Hepatic stellate cell (primary cell): ENCODE measurements at regions not wholly inside any gene's neighbourhood (a gene's known extent, or its start where the extent isn't known, plus 50 kb on each side); places are given as distances from the start of the nearest gene placed in this dataset.

Experiments
- DNase-seq: peaks from one replicate; pipeline ENCODE4 v3.0.0; 2011; ENCODE audit warnings: low spot score

- no peak for DNase-seq
These were observed 1514.9 kb upstream of the PIK3C3 start for GRCh38 chr18:40440088-40440487.

GRCh38 chr18:40437517-40437916 lies 1517.5 kb upstream of the PIK3C3 start:
- no peak for DNase-seq

DNA sequence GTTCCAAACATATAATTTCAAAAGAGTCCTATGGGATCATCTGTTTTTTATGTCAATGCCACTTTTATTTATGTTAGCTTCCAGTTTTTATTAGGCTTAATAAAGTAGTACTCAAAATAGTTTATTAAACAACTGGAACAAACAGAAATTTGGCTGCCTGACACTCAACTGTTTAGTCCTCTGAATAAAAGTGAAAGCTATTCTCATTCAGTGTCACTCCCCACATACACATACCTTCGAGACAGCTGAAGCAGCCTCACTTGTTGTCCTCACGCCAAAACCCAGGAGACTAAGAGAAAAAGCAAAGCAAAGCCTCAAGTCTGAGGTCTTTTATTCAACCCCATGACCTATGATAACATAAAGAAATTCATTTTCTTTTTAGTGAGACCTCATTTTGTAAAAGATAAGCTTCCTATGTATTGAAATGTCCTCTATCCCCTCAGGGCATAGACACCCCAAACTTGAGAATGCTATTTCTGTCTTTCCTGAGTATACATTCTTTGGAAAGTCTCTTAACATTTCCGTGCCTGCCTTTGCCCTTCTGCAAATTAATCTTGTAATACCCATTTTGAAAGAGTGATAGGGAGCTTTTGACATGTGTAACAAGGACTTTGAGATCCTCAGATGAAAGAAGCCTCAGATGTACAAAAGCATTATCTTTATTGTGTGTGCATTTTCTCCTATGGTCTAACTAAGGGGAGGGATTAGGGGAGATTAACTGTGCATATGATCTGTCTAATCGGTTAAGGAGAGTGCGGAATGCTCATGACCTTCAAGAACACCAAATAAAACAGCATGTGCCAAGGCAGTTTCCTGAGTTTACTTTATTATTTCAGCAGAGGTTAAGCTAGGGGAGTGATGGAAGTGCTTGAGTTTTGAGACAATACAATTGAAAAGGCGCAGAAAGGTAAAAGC lies 1523.7 kb upstream of the PIK3C3 start:
- DNase-seq: no peak

GRCh38 chr18:40423291-40423690 lies 1531.7 kb upstream of the PIK3C3 start:
- no peak for DNase-seq

DNA sequence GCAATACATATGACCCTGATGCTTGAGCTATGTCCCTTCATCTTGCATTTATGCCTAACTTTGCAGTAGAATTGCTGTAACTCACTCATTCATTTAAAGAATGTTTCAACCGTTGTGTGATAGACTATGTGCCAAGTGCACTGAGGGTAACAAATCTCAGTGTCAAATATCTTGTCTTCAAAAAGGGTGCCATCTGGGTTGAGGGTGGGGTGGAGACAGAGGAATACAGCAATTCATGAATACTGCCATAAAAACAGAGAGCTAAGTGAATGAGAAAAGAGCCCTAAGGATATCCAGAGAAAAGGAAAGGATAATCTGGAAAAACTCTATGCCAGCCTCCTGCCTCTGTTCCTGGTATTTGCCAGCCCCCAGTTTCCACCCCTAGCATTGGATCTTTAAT lies 1534.4 kb upstream of the PIK3C3 start:
- no peak for DNase-seq

DNA sequence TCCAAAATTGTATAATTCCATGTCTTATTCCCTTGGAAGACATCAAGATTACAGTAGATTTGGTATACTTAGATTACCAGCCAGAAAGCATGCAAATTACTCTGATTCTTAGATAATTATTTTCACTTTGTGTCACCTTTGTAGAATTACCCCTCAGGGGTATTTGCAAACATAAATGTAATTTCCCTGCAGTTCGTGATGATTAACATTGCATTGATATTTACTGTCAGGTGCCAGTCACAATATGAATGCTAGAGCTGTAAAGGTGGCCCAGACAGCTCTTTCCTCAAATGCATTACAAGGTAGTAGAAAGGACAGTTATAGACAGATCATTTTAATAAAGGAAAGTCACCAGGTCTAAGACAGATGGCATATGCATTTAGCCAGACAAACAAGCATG lies 1537.5 kb upstream of the PIK3C3 start:
- no peak for DNase-seq

DNA sequence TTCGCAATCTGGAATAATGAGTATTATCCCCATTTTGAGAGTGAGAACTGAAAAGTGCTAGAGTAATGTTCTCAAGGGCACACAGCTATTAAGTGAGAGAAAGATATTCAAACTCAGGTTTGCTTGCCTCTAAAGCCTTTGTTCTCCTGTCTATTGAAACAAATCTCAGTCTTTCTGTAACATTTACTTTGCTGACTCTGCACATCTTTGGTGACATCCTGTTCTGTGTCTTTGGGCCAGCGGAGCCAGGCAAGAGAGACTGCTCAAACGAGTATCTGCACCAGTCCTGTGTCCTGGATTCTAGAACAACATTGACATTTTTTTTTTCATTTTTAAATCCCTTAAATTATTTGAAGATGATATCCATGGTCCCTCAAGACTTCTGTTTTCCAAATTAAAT lies 1539.2 kb upstream of the PIK3C3 start:
- no peak for DNase-seq

- DNase-seq: no peak
These were observed 1539.8 kb upstream of the PIK3C3 start for GRCh38 chr18:40415176-40415791.

DNA sequence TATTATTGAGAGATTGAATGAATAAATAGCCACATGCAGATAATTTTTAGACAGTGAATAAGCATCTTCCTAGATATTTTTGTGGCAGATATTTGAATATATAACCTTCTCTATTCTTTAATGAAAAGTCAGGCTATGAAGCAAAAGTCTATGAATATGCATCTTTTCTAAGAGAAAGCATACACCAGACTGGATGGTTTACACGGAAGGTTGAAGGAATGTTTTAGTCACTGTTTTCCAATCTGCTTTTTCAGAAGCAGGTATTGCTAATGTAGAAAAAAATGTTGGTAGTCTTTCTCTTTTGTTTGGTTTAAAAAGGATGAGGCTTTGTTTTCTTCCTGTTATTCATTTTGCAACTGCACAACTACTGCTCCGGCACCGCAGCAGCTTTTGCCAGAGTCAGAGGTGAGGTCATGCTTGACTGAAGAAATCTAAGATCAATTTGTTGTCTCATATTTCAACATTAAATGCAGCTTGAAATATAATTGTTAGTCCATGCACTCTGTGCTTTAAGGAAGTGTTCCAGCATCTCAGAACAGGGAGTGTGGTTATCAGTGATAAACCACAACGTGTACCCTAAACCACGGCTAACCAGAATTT lies 1540.8 kb upstream of the PIK3C3 start:
- DNase-seq: no peak

GRCh38 chr18:40413160-40413559 lies 1541.9 kb upstream of the PIK3C3 start:
- no peak for DNase-seq

DNA sequence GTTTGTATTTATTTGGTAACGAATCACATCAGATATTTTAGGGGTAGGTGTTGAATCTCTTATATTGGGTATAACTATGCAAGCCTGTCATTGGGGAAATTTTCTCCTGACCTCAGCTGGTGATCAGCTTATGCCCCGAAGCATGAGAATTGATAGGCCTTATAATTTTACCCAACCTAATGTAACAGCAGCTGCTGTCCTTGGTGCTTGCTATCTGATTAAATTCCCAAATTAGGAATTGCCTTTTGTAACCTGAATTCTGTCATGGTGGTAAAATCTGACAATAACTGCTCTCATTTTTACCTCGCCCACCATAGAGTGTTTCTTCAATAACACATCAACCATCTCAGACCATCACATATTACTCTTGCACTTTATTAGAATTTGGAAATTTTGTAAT lies 1542.6 kb upstream of the PIK3C3 start:
- no peak for DNase-seq

GRCh38 chr18:40407909-40408308 lies 1547.1 kb upstream of the PIK3C3 start:
- no peak for DNase-seq

DNA sequence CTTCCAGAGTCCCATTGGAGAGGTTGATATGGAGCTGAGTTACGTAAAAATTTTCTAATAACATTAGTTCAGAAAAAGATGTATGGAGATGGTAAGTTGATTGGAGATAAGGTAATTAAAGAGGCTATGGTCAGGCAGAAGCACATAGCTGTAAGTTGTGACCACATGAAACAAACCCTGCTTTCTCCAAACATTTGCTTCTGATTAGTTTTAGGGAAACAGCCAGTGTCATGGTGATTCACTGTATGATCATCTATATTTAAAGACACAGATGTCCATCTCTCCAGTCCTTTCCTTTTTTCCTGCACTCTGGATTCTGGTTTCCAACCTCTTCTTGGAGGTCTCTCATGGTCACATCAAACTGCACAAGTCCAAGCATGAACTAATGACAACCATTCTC lies 1550.8 kb upstream of the PIK3C3 start:
- no peak for DNase-seq

- no peak for DNase-seq
These were observed 1553.0 kb upstream of the PIK3C3 start for GRCh38 chr18:40402052-40402451.

- no peak for DNase-seq
These were observed 1566.9 kb upstream of the PIK3C3 start for GRCh38 chr18:40388121-40388520.

DNA sequence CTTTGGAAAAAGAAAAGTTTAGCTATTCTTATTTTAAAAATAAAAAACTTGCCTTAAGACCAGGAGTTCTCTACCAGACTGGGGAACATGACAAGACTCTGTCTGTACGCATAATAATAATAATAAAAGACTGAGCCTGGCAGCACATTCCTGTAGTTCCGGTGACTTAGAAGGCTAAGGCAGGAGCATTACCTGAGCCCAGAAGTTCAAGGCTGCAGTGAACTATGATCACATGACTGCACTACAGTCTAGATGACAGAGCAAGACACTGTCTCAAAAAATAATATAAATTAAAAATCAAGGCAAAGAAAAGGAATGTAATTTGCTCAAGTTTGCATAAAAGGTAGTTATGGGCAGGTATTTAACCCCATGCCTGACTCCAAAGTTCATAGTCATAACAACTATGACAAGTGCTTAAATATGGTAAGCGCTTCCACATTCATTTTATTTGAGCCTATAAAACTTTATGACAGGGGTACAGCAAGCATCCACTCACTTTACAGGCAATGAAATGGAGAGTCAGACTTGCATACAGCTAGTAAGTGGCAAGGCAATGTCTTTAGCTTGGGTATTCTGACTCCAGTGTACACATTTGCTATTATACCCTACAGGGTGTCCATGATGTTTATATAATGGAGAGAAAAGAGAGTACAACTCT lies 1567.8 kb upstream of the PIK3C3 start:
- no peak for DNase-seq

- no peak for DNase-seq
These were observed 1572.8 kb upstream of the PIK3C3 start for GRCh38 chr18:40382197-40382596.

GRCh38 chr18:40380686-40381439 lies 1574.2 kb upstream of the PIK3C3 start:
- DNase-seq: no peak

- no peak for DNase-seq
These were observed 1579.2 kb upstream of the PIK3C3 start for GRCh38 chr18:40375837-40376236.

GRCh38 chr18:40371673-40372072 lies 1583.4 kb upstream of the PIK3C3 start:
- no peak for DNase-seq

GRCh38 chr18:40367576-40367975 lies 1587.5 kb upstream of the PIK3C3 start:
- no peak for DNase-seq

GRCh38 chr18:40366521-40366920 lies 1588.5 kb upstream of the PIK3C3 start:
- DNase-seq: no peak
